Dermis blood vessel endothelial cell (primary cell): ENCODE measurements at regions not wholly inside any gene's neighbourhood (a gene's known extent, or its start where the extent isn't known, plus 50 kb on each side); places are given as distances from the start of the nearest gene placed in this dataset.

ENCODE experiments used
- DNase-seq: peaks from one replicate; pipeline ENCODE4 v3.0.0; 2010

- DNase-seq: no peak
These were observed 209.9 kb downstream of the COL4A1 start for GRCh38 chr13:110097013-110097412.

GRCh38 chr13:110092831-110093247, 214.1 kb downstream of the COL4A1 start:
- DNase-seq: no peak

- DNase-seq: peak; percentile 14
These were observed 217.1 kb downstream of the COL4A1 start for GRCh38 chr13:110089815-110090214.

GRCh38 chr13:110089100-110089499, 217.9 kb downstream of the COL4A1 start:
- DNase-seq: no peak

GRCh38 chr13:110073982-110074381, 233.0 kb downstream of the COL4A1 start:
- DNase-seq: no peak

- DNase-seq: no peak
These were observed 236.3 kb downstream of the COL4A1 start for GRCh38 chr13:110070511-110071120.

GRCh38 chr13:110070046-110070445, 236.9 kb downstream of the COL4A1 start:
- DNase-seq: no peak

GRCh38 chr13:110068176-110068473, 238.8 kb downstream of the COL4A1 start:
- DNase-seq: no peak

- no peak for DNase-seq
These were observed 239.4 kb downstream of the COL4A1 start for GRCh38 chr13:110067355-110068175.

- no peak for DNase-seq
These were observed 241.2 kb downstream of the COL4A1 start for GRCh38 chr13:110065780-110066179.

- DNase-seq: no peak
These were observed 243.2 kb downstream of the COL4A1 start for GRCh38 chr13:110063490-110064421.

GRCh38 chr13:110062777-110063442, 244.0 kb downstream of the COL4A1 start:
- DNase-seq: no peak

- no peak for DNase-seq
These were observed 244.7 kb downstream of the COL4A1 start for GRCh38 chr13:110062077-110062776.

- DNase-seq: no peak
These were observed 245.7 kb downstream of the COL4A1 start for GRCh38 chr13:110061270-110061669.

GRCh38 chr13:110057052-110057451, 249.9 kb downstream of the COL4A1 start:
- no peak for DNase-seq

- no peak for DNase-seq
These were observed 250.3 kb downstream of the COL4A1 start for GRCh38 chr13:110056640-110057039.

- no peak for DNase-seq
These were observed 251.9 kb downstream of the COL4A1 start for GRCh38 chr13:110055089-110055488.

- no peak for DNase-seq
These were observed 252.9 kb downstream of the COL4A1 start for GRCh38 chr13:110054041-110054440.

GRCh38 chr13:110047496-110047895, 259.5 kb downstream of the COL4A1 start:
- peak; percentile 7 for DNase-seq

GRCh38 chr13:110046811-110047210, 260.1 kb downstream of the COL4A1 start:
- no peak for DNase-seq

GRCh38 chr13:110045919-110046318, 259.5 kb upstream of the IRS2 start:
- DNase-seq: no peak

GRCh38 chr13:110045202-110045601, 258.8 kb upstream of the IRS2 start:
- no peak for DNase-seq
